SU-DHL-6 (cell line): ENCODE measurements at regions not wholly inside any gene's neighbourhood (a gene's known extent, or its start where the extent isn't known, plus 50 kb on each side); places are given as distances from the start of the nearest gene placed in this dataset.

Experiments
- H2AFZ ChIP-seq: fragments of 200-600 bp; sonication (generic); 2 replicates; pipeline ENCODE4 v1.6.1; 2014; ENCODE audit warnings: low read depth, mild to moderate bottlenecking, moderate library complexity, mixed read lengths, antibody characterized with exemption, low read length; ENCODE audit not compliant: severe bottlenecking
- H3F3A ChIP-seq: fragments of 200-600 bp; shearing (Covaris generic); 2 replicates; pipeline ENCODE4 v1.6.0; 2016; ENCODE audit warnings: antibody characterized with exemption, mild to moderate bottlenecking; ENCODE audit not compliant: insufficient read depth
- H3K27ac ChIP-seq: fragments of 200-600 bp; sonication (generic); 2 replicates; pipeline ENCODE4 v1.5.1; 2016; ENCODE audit warnings: low read depth, mild to moderate bottlenecking, low read length, moderate library complexity, mixed read lengths
- H3K27me3 ChIP-seq: fragments of 200-600 bp; sonication (generic), shearing (Covaris generic); 2 replicates; pipeline ENCODE4 v1.6.0; 2014; ENCODE audit warnings: mild to moderate bottlenecking, low read length
- H3K36me3 ChIP-seq: fragments of 200-600 bp; sonication (generic); 2 replicates; pipeline ENCODE4 v1.6.1; 2014; ENCODE audit warnings: mild to moderate bottlenecking, low read length, mixed read lengths
- H3K4me2 ChIP-seq: fragments of 300-600, 200-600 bp; shearing (Covaris generic), sonication (generic); 2 replicates; pipeline ENCODE4 v1.6.0; 2014; ENCODE audit warnings: low read length, low read depth, mild to moderate bottlenecking; ENCODE audit not compliant: poor library complexity, severe bottlenecking
- H3K4me3 ChIP-seq: fragments of 200-600 bp; sonication (generic); 2 replicates; pipeline ENCODE4 v1.5.1; 2014; ENCODE audit warnings: antibody characterized with exemption, low read length, mild to moderate bottlenecking, mixed read lengths; ENCODE audit not compliant: insufficient read depth, poor library complexity, severe bottlenecking
- H3K79me2 ChIP-seq: fragments of 200-600 bp; sonication (generic); 2 replicates; pipeline ENCODE4 v1.6.1; 2014; ENCODE audit warnings: mild to moderate bottlenecking, low read length, moderate library complexity; ENCODE audit not compliant: insufficient read depth
- H3K9ac ChIP-seq: fragments of 200-600 bp; sonication (generic); 2 replicates; pipeline ENCODE4 v1.7.0; 2014; ENCODE audit warnings: mild to moderate bottlenecking, low read length
- H3K9me2 ChIP-seq: fragments of 200-600 bp; sonication (generic); replicated peaks from 2 replicates; pipeline ENCODE4 v1.6.1; 2014; ENCODE audit warnings: low read length; ENCODE audit not compliant: insufficient read depth
- H3K9me3 ChIP-seq: fragments of 200-600 bp; sonication (generic); 2 replicates; pipeline ENCODE4 v1.6.1; 2014; ENCODE audit warnings: low read length, mixed read lengths; ENCODE audit not compliant: insufficient read depth
- H4K20me1 ChIP-seq: fragments of 200-600 bp; sonication (generic); 2 replicates; pipeline ENCODE4 v1.6.1; 2014; ENCODE audit warnings: low read depth, mild to moderate bottlenecking, antibody characterized with exemption, low read length, moderate library complexity, mixed read lengths
- CTCF ChIP-seq: fragments of 200-600 bp; sonication (generic); IDR thresholded peaks from one replicate; pipeline ENCODE4 v1.5.1; 2017; ENCODE audit warnings: antibody characterized with exemption, mild to moderate bottlenecking, low read length, moderate library complexity; ENCODE audit not compliant: insufficient read depth, poor library complexity, severe bottlenecking
- EZH2phosphoT487 ChIP-seq: fragments of 200-600 bp; sonication (generic), shearing (Covaris generic); conservative IDR thresholded peaks from 2 replicates; pipeline ENCODE4 v1.6.1; 2018; ENCODE audit warnings: mild to moderate bottlenecking, antibody characterized with exemption, low read length, moderate library complexity, mixed read lengths

GRCh38 chr10:128566361-128566968 is 440.2 kb upstream of the MKI67 start:
- no peaks in the 10 kb centered on the region for H3K79me2 ChIP-seq
- no peak for TF ChIP-seq EZH2phosphoT487
- TF ChIP-seq CTCF = no peak

GRCh38 chr10:128567551-128567950 is 441.3 kb upstream of the MKI67 start:
- TF ChIP-seq EZH2phosphoT487 (no peak), CTCF (no peak)
- no peaks in the 10 kb centered on the region for H3F3A ChIP-seq
- H3K79me2 ChIP-seq = no peaks in the 10 kb centered on the region
- no peaks in the 10 kb centered on the region for H3K9me2 ChIP-seq
- H3K9me3 ChIP-seq = no peaks in the 10 kb centered on the region
- no peak overlapping the region for H3K27ac ChIP-seq
- H3K4me3 ChIP-seq = no peak overlapping the region
- no peak overlapping the region for H2AFZ ChIP-seq
- no peaks in the 10 kb centered on the region for H3K36me3 ChIP-seq
- H4K20me1 ChIP-seq = no peaks in the 10 kb centered on the region
- H3K9ac ChIP-seq = no peak overlapping the region
- H3K4me2 ChIP-seq = no peak overlapping the region
- no peaks in the 10 kb centered on the region for H3K27me3 ChIP-seq

More at GRCh38 chr10:128566361-128566968, 440.2 kb upstream of the MKI67 start:
- no peak overlapping the region for H3K9ac ChIP-seq
- H3K9me2 ChIP-seq = no peaks in the 10 kb centered on the region
- no peak overlapping the region for H3K27ac ChIP-seq
- no peak overlapping the region for H3K4me2 ChIP-seq
- no peaks in the 10 kb centered on the region for H3K36me3 ChIP-seq
- no peaks in the 10 kb centered on the region for H3K27me3 ChIP-seq
- H2AFZ ChIP-seq = no peak overlapping the region
- H3K9me3 ChIP-seq = no peaks in the 10 kb centered on the region
- no peak overlapping the region for H3K4me3 ChIP-seq
- no peaks in the 10 kb centered on the region for H3F3A ChIP-seq
- no peaks in the 10 kb centered on the region for H4K20me1 ChIP-seq

- Histone ChIP-seq H3K79me2 (no peaks in the 10 kb centered on the region), H3K9ac (no peak overlapping the region), H3K4me3 (no peak overlapping the region), H4K20me1 (no peaks in the 10 kb centered on the region), H3F3A (no peaks in the 10 kb centered on the region), H2AFZ (no peak overlapping the region), H3K36me3 (no peaks in the 10 kb centered on the region), H3K27ac (no peak overlapping the region), H3K9me3 (no peaks in the 10 kb centered on the region), H3K9me2 (no peaks in the 10 kb centered on the region), H3K27me3 (no peaks in the 10 kb centered on the region), H3K4me2 (no peak overlapping the region)
- TF ChIP-seq EZH2phosphoT487 = no peak
- no peak for TF ChIP-seq CTCF
Measured at GRCh38 chr10:128568041-128568440, 441.8 kb upstream of the MKI67 start.
